ENCODE measurements at regions not wholly inside any gene's neighbourhood (a gene's known extent, or its start where the extent isn't known, plus 50 kb on each side); places are given as distances from the start of the nearest gene placed in this dataset.
A peak's percentile ranks its signal among the peaks of the same experiment; 100 is the strongest.

GRCh38 chr2:8115456-8115855 is 566.4 kb upstream of the ID2 start:
- Histone ChIP-seq H3K27ac (no peak overlapping the region), H3K4me3 (no peak overlapping the region), H3K9me3 (no peaks in the 10 kb centered on the region), H3K36me3 (no peaks in the 10 kb centered on the region), H3K27me3 (no peaks in the 10 kb centered on the region), H3K4me1 (peaks cover 0 to 7% (median 6%) of the 10 kb centered on the region in 3 donors)
- ATAC-seq (no peak), FAIRE-seq (no peak), DNase-seq (no peak)
- intact Hi-C loops (cut with DNase I), result no loop called here
- no peak for TF ChIP-seq CTCF (IDR thresholded peaks at IDR 0.05)
- WGBS, 2 donors, result 80 to 88% methylated on average over 4 of the region's 4 CpGs

DNA sequence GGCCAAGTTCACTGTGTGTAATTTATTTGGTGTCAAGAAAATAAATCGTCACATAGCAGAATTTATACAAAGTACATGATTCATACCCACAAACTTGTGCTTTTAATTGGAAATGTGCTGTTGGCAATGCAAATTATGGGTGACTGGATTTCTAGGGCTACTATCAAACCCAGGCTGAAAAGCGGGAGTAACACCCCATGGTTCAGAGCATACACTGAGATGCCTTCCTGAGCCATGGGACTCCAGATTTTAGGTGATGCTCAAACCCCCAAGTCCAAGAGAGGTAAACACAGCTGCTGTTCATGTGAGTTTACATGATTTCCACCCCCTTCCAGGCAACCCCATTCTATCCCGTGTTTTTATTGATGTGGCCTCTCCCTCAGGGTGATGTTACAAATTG is 565.9 kb upstream of the ID2 start:
- Histone ChIP-seq H3K27me3 (no peaks in the 10 kb centered on the region), H3K27ac (no peak overlapping the region)
- ATAC-seq, result no peak

DNA sequence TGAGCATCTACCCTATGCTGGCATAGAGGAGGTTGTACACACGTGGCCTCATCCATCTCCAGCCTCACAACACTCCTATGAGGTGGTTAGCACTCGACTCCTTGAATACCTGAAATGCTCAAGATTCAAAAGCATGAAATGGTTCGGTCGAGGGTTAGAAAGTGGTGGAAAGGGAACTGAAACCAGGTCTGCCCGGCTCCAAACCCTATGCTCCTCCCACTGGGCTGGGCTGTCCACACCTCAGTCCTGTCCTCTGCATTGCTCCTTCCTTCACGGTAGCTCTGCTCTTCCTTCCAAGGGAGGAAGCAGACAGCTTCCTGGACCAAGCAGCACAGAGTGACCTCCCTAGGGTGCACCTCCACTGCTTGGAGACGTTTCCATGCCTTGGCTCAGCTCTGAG is 565.2 kb upstream of the ID2 start:
- Histone ChIP-seq H3K27me3 (no peaks in the 10 kb centered on the region), H3K9me3 (no peaks in the 10 kb centered on the region), H3K4me1 (peaks cover 0 to 9% (median 7%) of the 10 kb centered on the region in 3 donors), H3K36me3 (no peaks in the 10 kb centered on the region), H3K4me3 (no peak overlapping the region), H3K27ac (no peak overlapping the region)
- ATAC-seq (no peak), DNase-seq (no peak), FAIRE-seq (no peak)
- WGBS, 2 donors, result 73 to 84% methylated on average over 7 of the region's 7 CpGs
- no peak for TF ChIP-seq CTCF (IDR thresholded peaks at IDR 0.05)
- intact Hi-C loops (cut with DNase I), result no loop called here

More for the DNA sequence above, 565.9 kb upstream of the ID2 start:
- Histone ChIP-seq H3K4me3 (no peak overlapping the region), H3K36me3 (no peaks in the 10 kb centered on the region), H3K4me1 (peaks cover 0 to 9% (median 7%) of the 10 kb centered on the region in 3 donors), H3K9me3 (no peaks in the 10 kb centered on the region)
- no peak for FAIRE-seq
- WGBS, 2 donors, result 87 to 91% methylated on average over 3 of the region's 3 CpGs
- intact Hi-C loops (cut with DNase I), result no loop called here
- no peak for DNase-seq
- no peak for TF ChIP-seq CTCF (IDR thresholded peaks at IDR 0.05)

DNA sequence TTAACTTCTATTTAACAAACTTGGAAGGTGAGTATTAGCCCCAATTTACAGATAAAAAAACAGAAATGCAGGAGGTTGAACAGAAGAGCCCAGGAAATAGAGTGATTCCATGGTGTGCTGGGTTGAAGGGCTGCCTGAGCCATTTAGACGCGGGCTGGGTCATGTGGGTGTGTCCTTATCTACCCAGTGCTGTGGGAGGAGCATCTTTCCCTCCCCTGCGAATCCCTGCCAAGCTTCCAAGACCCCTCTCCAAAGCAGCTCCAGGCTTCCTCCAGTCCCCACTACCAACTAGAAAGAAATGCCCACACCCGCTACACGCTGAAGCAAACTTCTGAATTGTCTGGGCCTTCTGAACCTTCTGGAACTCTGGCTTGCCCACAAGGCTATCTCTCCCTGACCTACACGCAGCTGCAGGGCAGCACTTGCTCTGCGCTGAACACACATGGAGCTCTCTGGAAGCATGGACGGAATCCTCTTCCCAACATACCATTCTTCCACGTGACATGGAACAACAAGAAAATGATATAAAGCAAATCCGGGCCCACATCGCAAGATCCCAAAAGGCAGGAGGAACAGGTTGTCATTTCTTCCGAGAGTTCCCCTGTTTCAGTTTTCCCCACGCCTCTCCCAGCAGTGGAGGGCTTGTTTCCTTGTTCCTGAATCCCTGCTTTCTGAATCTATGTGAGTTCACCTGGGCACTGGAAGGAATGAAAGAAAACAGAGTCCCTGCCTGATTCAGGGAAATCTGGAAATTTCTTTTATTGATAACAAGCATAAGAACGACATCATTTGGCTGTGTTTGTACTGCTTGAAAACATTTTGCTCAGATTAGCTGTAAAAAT is 562.7 kb upstream of the ID2 start:
- no peak for FAIRE-seq
- Histone ChIP-seq H3K9me3 (no peaks in the 10 kb centered on the region), H3K27me3 (no peaks in the 10 kb centered on the region), H3K36me3 (no peaks in the 10 kb centered on the region), H3K4me3 (peak overlapping the region in 1 of 4 donors; percentile 22), H3K27ac (peak overlapping the region; percentile 20 to 83 (median 73)), H3K4me1 (peaks cover 0 to 9% (median 7%) of the 10 kb centered on the region in 3 donors)
- intact Hi-C loops (cut with DNase I), result no loop called here
- no peak for TF ChIP-seq CTCF (IDR thresholded peaks at IDR 0.05)
- peak; percentile 26 to 60 (median 46) for ATAC-seq
- no peak for DNase-seq
- 61 to 66% methylated on average over 14 of the region's 14 CpGs for WGBS, 2 donors
